T-helper 2 cell (primary cell): ENCODE measurements at regions not wholly inside any gene's neighbourhood (a gene's known extent, or its start where the extent isn't known, plus 50 kb on each side); places are given as distances from the start of the nearest gene placed in this dataset.
A peak's percentile ranks its signal among the peaks of the same experiment; 100 is the strongest.
"Not testable (repeated sequence)": the region's sequence is repeated elsewhere in the genome, so short reads cannot be mapped to it uniquely, and the experiment has no call there.

Experiments
- DNase-seq, 5 experiments: peaks; one replicate each; pipeline versions ENCODE4 v3.0.0 to v3.0.0-alpha.2; 2012 to 2022

- no peak for DNase-seq
These were observed 1317.4 kb upstream of the CDH9 start for GRCh38 chr5:28355831-28356230.

- no peak for DNase-seq
These were observed 1308.3 kb upstream of the CDH9 start for GRCh38 chr5:28346696-28347095.

- peak in 1 of 5 experiments; percentile 13 for DNase-seq
These were observed 1306.5 kb upstream of the CDH9 start for GRCh38 chr5:28344836-28345433.

GRCh38 chr5:28329176-28329575, 1290.8 kb upstream of the CDH9 start:
- DNase-seq: no peak

- no peak for DNase-seq
These were observed 1290.3 kb upstream of the CDH9 start for GRCh38 chr5:28328681-28329080.

GRCh38 chr5:28324174-28324573, 1285.8 kb upstream of the CDH9 start:
- no peak for DNase-seq

GRCh38 chr5:28313953-28314352, 1275.6 kb upstream of the CDH9 start:
- no peak for DNase-seq

GRCh38 chr5:28313321-28313951, 1275.0 kb upstream of the CDH9 start:
- no peak for DNase-seq

- DNase-seq: no peak
These were observed 1272.3 kb upstream of the CDH9 start for GRCh38 chr5:28310696-28311095.

- no peak for DNase-seq
These were observed 1267.5 kb upstream of the CDH9 start for GRCh38 chr5:28305891-28306290.

GRCh38 chr5:28301712-28302111, 1263.3 kb upstream of the CDH9 start:
- no peak for DNase-seq

- DNase-seq: no peak
These were observed 1258.0 kb upstream of the CDH9 start for GRCh38 chr5:28296254-28297013.

- not testable (repeated sequence) for DNase-seq
These were observed 1248.6 kb upstream of the CDH9 start for GRCh38 chr5:28287021-28287420.

- DNase-seq: no peak
These were observed 1248.2 kb upstream of the CDH9 start for GRCh38 chr5:28286566-28286965.

- no peak for DNase-seq
These were observed 1246.4 kb upstream of the CDH9 start for GRCh38 chr5:28284788-28285187.

GRCh38 chr5:28281351-28281750, 1243.0 kb upstream of the CDH9 start:
- DNase-seq: no peak

GRCh38 chr5:28275931-28276330, 1237.5 kb upstream of the CDH9 start:
- DNase-seq: no peak

GRCh38 chr5:28269978-28270377, 1231.6 kb upstream of the CDH9 start:
- DNase-seq: no peak

- DNase-seq: no peak
These were observed 1227.5 kb upstream of the CDH9 start for GRCh38 chr5:28265877-28266276.

GRCh38 chr5:28254846-28255245, 1216.5 kb upstream of the CDH9 start:
- DNase-seq: no peak

GRCh38 chr5:28253431-28253830, 1215.0 kb upstream of the CDH9 start:
- DNase-seq: no peak

- no peak for DNase-seq
These were observed 1211.5 kb upstream of the CDH9 start for GRCh38 chr5:28249771-28250415.

GRCh38 chr5:28234356-28234968, 1196.1 kb upstream of the CDH9 start:
- no peak for DNase-seq
